ENCODE measurements at regions not wholly inside any gene's neighbourhood (a gene's known extent, or its start where the extent isn't known, plus 50 kb on each side); places are given as distances from the start of the nearest gene placed in this dataset.

DNA sequence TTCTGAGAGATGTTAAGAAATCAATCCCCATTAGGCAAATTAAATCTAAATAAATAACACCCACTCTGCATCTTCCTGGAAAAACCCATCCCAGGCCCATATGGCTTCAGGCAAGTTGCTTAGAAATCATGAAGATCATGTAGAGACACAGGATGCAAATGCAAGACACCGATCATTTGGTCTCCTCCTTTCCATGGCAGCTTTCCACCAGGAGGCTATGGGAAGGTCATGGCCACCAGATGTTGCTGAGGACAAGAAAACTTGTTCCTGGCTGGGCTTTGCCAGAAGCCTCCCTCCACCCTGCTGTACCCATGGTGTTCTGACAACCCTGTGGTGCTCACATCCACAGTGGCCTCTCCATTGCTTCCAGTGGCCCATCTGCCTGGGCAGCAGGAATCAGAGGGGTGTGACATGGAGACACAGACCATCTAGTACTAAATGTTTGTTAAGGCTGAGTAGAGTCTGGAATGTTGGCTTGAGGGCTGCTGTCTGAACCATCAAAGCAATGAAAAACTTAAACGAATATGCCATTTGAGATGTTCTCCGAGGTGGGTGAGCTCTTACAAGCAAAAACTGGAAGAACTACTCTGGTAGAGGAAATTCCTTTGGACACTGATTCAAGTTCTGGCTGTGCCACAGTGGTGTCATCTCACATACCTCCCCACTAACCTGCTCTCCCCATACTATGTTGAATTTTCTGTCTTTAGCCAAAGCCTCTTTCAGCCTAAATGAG, 293.2 kb downstream of the TNS1 start:
- ChIA-PET POLR2A (no interaction called here), CTCF (interaction anchor here (1.0 to 2.4 kb wide), 3 partner anchors 1010 to 1058 kb away, joined by 3 to 5 read pairs (median 3); no protein-coding TSS in a partner anchor)
- TF ChIP-seq, protein P1, sequence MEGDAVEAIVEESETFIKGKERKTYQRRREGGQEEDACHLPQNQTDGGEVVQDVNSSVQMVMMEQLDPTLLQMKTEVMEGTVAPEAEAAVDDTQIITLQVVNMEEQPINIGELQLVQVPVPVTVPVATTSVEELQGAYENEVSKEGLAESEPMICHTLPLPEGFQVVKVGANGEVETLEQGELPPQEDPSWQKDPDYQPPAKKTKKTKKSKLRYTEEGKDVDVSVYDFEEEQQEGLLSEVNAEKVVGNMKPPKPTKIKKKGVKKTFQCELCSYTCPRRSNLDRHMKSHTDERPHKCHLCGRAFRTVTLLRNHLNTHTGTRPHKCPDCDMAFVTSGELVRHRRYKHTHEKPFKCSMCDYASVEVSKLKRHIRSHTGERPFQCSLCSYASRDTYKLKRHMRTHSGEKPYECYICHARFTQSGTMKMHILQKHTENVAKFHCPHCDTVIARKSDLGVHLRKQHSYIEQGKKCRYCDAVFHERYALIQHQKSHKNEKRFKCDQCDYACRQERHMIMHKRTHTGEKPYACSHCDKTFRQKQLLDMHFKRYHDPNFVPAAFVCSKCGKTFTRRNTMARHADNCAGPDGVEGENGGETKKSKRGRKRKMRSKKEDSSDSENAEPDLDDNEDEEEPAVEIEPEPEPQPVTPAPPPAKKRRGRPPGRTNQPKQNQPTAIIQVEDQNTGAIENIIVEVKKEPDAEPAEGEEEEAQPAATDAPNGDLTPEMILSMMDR (IDR thresholded peaks at IDR 0.05; ENCODE audit: control extremely low read depth, extremely low read depth, low read depth, missing control alignments): no peak
- no peak for DNase-seq (ENCODE audit: extremely low spot score)

- TF ChIP-seq, protein P1 (IDR thresholded peaks at IDR 0.05; ENCODE audit: control extremely low read depth, extremely low read depth, low read depth, missing control alignments): no peak
- CTCF ChIA-PET: interaction anchor here (0.7 to 2.6 kb wide), 5 partner anchors 12 to 1025 kb away, joined by 3 to 6 read pairs (median 3); no protein-coding TSS in a partner anchor
- POLR2A ChIA-PET: no interaction called here
- no peak for DNase-seq (ENCODE audit: extremely low spot score)
Observed at GRCh38 chr2:217707131-217707611, 295.6 kb downstream of the TNS1 start.

DNA sequence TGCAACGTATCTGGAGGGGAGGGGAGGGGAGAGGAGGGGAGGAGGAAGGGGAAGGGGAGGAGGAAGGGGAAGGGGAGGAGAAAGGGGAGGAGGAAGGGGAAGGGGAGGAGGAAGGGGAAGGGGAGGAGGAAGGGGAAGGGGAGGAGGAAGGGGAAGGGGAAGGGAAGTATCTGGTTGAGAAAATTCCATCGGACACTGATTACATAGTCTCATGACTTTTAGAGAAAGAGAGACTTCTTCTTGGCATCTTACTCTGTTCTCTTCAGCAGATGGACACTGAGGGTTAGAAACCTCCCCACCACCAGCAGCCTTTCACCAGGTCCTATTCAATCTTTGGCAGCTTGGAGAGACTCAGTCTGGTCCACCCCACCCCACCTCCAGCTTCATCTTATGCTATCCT, 296.3 kb downstream of the TNS1 start:
- TF ChIP-seq, protein P1 (IDR thresholded peaks at IDR 0.05; ENCODE audit: control extremely low read depth, extremely low read depth, low read depth, missing control alignments): no peak
- DNase-seq (ENCODE audit: extremely low spot score): no peak
- ChIA-PET CTCF (interaction anchor here (1.0 to 2.6 kb wide), 4 partner anchors 13 to 1024 kb away, joined by 3 to 6 read pairs (median 3); no protein-coding TSS in a partner anchor), POLR2A (no interaction called here)

DNA sequence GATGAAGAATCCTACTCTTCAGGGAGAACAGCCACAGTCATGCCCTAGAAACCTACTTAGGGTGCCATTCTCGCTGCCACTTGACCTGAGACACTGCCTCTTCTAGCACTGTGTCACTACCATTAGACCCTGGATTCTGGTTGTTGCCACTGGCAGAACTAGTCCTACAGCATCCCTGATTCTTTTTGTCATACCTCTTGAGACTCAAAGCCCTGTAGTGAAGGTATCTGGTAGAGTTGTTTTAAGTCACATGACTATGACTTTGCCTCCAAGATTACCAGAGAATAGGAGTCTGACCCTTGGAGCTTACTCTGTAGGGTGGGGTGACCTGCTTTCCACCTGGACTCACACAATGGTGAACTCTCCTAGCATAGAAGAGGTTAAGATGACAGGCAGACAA, 296.7 kb downstream of the TNS1 start:
- CTCF ChIA-PET: interaction anchor here (1.1 to 2.6 kb wide), 3 partner anchors 18 to 83 kb away, joined by 3 to 6 read pairs (median 3); no protein-coding TSS in a partner anchor
- no peak for DNase-seq (ENCODE audit: extremely low spot score)
- POLR2A ChIA-PET: no interaction called here
- TF ChIP-seq, protein P1 (IDR thresholded peaks at IDR 0.05; ENCODE audit: control extremely low read depth, extremely low read depth, low read depth, missing control alignments): no peak

GRCh38 chr2:217705461-217705860, 297.3 kb downstream of the TNS1 start:
- no peak for DNase-seq (ENCODE audit: extremely low spot score)
- TF ChIP-seq, protein P1 (IDR thresholded peaks at IDR 0.05; ENCODE audit: control extremely low read depth, extremely low read depth, low read depth, missing control alignments): no peak
- CTCF ChIA-PET: interaction anchor here (1.1 to 4.1 kb wide), 4 partner anchors 8 to 83 kb away, joined by 3 to 22 read pairs (median 4); no protein-coding TSS in a partner anchor
- POLR2A ChIA-PET: no interaction called here

- ChIA-PET POLR2A (no interaction called here), CTCF (interaction anchor here (4.1 kb wide), 1 partner anchor 9 kb away, joined by 22 read pairs; no protein-coding TSS in a partner anchor)
- no peak for DNase-seq (ENCODE audit: extremely low spot score)
- TF ChIP-seq, protein P1 (IDR thresholded peaks at IDR 0.05; ENCODE audit: control extremely low read depth, extremely low read depth, low read depth, missing control alignments): no peak
Observed at GRCh38 chr2:217703999-217704398, 298.8 kb downstream of the TNS1 start.

Measured in GM10248 (cell line).